ENCODE measurements at regions not wholly inside any gene's neighbourhood (a gene's known extent, or its start where the extent isn't known, plus 50 kb on each side); places are given as distances from the start of the nearest gene placed in this dataset.

GRCh38 chr6:28750926-28751458 is 172.8 kb downstream of the TRIM27 start:
- no peak for DNase-seq (ENCODE audit: low read depth)
- no peak for TF ChIP-seq CTCF (IDR thresholded peaks at IDR 0.05; ENCODE audit: insufficient read depth, low read depth, low read length)
- Histone ChIP-seq H3K4me3 (ENCODE audit: low read depth, low read length) (no peak overlapping the region), H3K27me3 (ENCODE audit: control insufficient read depth, insufficient read depth, low read length) (no peaks in the 10 kb centered on the region), H3K36me3 (ENCODE audit: control insufficient read depth, insufficient read depth, low read length) (no peaks in the 10 kb centered on the region)
- ChIA-PET POLR2A (no interaction called here), CTCF (no interaction called here)

GRCh38 chr6:28751514-28751913 is 172.3 kb downstream of the TRIM27 start:
- no peak for DNase-seq (ENCODE audit: low read depth)
- CTCF ChIA-PET = no interaction called here
- TF ChIP-seq CTCF (IDR thresholded peaks at IDR 0.05; ENCODE audit: insufficient read depth, low read depth, low read length) = no peak
- Histone ChIP-seq H3K27me3 (ENCODE audit: control insufficient read depth, insufficient read depth, low read length) (no peaks in the 10 kb centered on the region), H3K4me3 (ENCODE audit: low read depth, low read length) (no peak overlapping the region), H3K36me3 (ENCODE audit: control insufficient read depth, insufficient read depth, low read length) (no peaks in the 10 kb centered on the region)
- POLR2A ChIA-PET = no interaction called here

GRCh38 chr6:28751963-28752350 is 171.8 kb downstream of the TRIM27 start:
- H3K27me3 ChIP-seq (ENCODE audit: control insufficient read depth, insufficient read depth, low read length) = no peaks in the 10 kb centered on the region
- DNase-seq (ENCODE audit: low read depth) = no peak
- POLR2A ChIA-PET = no interaction called here
- no peak overlapping the region for H3K4me3 ChIP-seq (ENCODE audit: low read depth, low read length)
- CTCF ChIA-PET = no interaction called here
- TF ChIP-seq CTCF (IDR thresholded peaks at IDR 0.05; ENCODE audit: insufficient read depth, low read depth, low read length) = no peak
- H3K36me3 ChIP-seq (ENCODE audit: control insufficient read depth, insufficient read depth, low read length) = no peaks in the 10 kb centered on the region

- Histone ChIP-seq H3K27me3 (ENCODE audit: control insufficient read depth, insufficient read depth, low read length) (no peaks in the 10 kb centered on the region), H3K4me3 (ENCODE audit: low read depth, low read length) (no peak overlapping the region; the same call in 1 of the 2 replicates), H3K36me3 (ENCODE audit: control insufficient read depth, insufficient read depth, low read length) (no peaks in the 10 kb centered on the region)
- DNase-seq (ENCODE audit: low read depth) = no peak
- CTCF ChIA-PET = no interaction called here
- TF ChIP-seq CTCF (IDR thresholded peaks at IDR 0.05; ENCODE audit: insufficient read depth, low read depth, low read length) = no peak
- POLR2A ChIA-PET = no interaction called here
Measured at GRCh38 chr6:28757429-28758045, 166.2 kb downstream of the TRIM27 start.

- no peak for TF ChIP-seq CTCF (IDR thresholded peaks at IDR 0.05; ENCODE audit: insufficient read depth, low read depth, low read length)
- H3K27me3 ChIP-seq (ENCODE audit: control insufficient read depth, insufficient read depth, low read length) = no peaks in the 10 kb centered on the region
- ChIA-PET POLR2A (no interaction called here), CTCF (no interaction called here)
- no peak for DNase-seq (ENCODE audit: low read depth)
- H3K36me3 ChIP-seq (ENCODE audit: control insufficient read depth, insufficient read depth, low read length) = no peaks in the 10 kb centered on the region
- H3K4me3 ChIP-seq (ENCODE audit: low read depth, low read length) = no peak overlapping the region; the same call in 1 of the 2 replicates
Measured at GRCh38 chr6:28758046-28758817, 165.6 kb downstream of the TRIM27 start.
